ENCODE measurements at regions not wholly inside any gene's neighbourhood (a gene's known extent, or its start where the extent isn't known, plus 50 kb on each side); places are given as distances from the start of the nearest gene placed in this dataset.

DNA sequence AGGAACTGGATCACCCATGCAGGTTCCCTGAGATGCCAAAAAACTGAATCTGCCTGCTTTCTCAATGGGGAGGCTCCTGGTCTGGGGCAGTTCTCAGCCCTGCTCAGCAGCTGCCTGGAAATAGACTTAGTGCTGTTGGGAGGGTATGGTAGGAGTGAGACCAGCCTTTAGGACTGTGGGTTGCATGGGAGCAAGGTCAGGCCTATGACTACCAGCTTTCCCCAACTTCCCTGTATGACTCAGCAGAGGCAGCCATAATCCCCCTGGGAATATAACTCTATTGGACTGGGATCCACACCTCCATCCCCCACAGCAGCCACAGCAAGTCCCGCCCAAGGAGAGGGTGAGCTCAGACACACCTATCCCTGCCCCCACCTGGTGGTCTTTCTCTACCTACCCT, 87.0 kb downstream of the CFAP44 start (continued):
- TF ChIP-seq, protein P1, sequence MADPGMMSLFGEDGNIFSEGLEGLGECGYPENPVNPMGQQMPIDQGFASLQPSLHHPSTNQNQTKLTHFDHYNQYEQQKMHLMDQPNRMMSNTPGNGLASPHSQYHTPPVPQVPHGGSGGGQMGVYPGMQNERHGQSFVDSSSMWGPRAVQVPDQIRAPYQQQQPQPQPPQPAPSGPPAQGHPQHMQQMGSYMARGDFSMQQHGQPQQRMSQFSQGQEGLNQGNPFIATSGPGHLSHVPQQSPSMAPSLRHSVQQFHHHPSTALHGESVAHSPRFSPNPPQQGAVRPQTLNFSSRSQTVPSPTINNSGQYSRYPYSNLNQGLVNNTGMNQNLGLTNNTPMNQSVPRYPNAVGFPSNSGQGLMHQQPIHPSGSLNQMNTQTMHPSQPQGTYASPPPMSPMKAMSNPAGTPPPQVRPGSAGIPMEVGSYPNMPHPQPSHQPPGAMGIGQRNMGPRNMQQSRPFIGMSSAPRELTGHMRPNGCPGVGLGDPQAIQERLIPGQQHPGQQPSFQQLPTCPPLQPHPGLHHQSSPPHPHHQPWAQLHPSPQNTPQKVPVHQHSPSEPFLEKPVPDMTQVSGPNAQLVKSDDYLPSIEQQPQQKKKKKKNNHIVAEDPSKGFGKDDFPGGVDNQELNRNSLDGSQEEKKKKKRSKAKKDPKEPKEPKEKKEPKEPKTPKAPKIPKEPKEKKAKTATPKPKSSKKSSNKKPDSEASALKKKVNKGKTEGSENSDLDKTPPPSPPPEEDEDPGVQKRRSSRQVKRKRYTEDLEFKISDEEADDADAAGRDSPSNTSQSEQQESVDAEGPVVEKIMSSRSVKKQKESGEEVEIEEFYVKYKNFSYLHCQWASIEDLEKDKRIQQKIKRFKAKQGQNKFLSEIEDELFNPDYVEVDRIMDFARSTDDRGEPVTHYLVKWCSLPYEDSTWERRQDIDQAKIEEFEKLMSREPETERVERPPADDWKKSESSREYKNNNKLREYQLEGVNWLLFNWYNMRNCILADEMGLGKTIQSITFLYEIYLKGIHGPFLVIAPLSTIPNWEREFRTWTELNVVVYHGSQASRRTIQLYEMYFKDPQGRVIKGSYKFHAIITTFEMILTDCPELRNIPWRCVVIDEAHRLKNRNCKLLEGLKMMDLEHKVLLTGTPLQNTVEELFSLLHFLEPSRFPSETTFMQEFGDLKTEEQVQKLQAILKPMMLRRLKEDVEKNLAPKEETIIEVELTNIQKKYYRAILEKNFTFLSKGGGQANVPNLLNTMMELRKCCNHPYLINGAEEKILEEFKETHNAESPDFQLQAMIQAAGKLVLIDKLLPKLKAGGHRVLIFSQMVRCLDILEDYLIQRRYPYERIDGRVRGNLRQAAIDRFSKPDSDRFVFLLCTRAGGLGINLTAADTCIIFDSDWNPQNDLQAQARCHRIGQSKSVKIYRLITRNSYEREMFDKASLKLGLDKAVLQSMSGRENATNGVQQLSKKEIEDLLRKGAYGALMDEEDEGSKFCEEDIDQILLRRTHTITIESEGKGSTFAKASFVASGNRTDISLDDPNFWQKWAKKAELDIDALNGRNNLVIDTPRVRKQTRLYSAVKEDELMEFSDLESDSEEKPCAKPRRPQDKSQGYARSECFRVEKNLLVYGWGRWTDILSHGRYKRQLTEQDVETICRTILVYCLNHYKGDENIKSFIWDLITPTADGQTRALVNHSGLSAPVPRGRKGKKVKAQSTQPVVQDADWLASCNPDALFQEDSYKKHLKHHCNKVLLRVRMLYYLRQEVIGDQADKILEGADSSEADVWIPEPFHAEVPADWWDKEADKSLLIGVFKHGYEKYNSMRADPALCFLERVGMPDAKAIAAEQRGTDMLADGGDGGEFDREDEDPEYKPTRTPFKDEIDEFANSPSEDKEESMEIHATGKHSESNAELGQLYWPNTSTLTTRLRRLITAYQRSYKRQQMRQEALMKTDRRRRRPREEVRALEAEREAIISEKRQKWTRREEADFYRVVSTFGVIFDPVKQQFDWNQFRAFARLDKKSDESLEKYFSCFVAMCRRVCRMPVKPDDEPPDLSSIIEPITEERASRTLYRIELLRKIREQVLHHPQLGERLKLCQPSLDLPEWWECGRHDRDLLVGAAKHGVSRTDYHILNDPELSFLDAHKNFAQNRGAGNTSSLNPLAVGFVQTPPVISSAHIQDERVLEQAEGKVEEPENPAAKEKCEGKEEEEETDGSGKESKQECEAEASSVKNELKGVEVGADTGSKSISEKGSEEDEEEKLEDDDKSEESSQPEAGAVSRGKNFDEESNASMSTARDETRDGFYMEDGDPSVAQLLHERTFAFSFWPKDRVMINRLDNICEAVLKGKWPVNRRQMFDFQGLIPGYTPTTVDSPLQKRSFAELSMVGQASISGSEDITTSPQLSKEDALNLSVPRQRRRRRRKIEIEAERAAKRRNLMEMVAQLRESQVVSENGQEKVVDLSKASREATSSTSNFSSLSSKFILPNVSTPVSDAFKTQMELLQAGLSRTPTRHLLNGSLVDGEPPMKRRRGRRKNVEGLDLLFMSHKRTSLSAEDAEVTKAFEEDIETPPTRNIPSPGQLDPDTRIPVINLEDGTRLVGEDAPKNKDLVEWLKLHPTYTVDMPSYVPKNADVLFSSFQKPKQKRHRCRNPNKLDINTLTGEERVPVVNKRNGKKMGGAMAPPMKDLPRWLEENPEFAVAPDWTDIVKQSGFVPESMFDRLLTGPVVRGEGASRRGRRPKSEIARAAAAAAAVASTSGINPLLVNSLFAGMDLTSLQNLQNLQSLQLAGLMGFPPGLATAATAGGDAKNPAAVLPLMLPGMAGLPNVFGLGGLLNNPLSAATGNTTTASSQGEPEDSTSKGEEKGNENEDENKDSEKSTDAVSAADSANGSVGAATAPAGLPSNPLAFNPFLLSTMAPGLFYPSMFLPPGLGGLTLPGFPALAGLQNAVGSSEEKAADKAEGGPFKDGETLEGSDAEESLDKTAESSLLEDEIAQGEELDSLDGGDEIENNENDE (IDR thresholded peaks at IDR 0.05; ENCODE audit: insufficient replicate concordance, low read length): no peak
